ENCODE measurements at regions not wholly inside any gene's neighbourhood (a gene's known extent, or its start where the extent isn't known, plus 50 kb on each side); places are given as distances from the start of the nearest gene placed in this dataset.
"Not testable (repeated sequence)": the region's sequence is repeated elsewhere in the genome, so short reads cannot be mapped to it uniquely, and the experiment has no call there.

- DNase-seq (ENCODE audit: low read depth in 4 of 4, low spot score in 1 of 4): no peak
These were observed 490.7 kb downstream of the EDEM1 start for GRCh38 chr3:5678248-5678647.

- DNase-seq (ENCODE audit: low read depth in 4 of 4, low spot score in 1 of 4): no peak
These were observed 491.3 kb downstream of the EDEM1 start for GRCh38 chr3:5678844-5679243.

DNA sequence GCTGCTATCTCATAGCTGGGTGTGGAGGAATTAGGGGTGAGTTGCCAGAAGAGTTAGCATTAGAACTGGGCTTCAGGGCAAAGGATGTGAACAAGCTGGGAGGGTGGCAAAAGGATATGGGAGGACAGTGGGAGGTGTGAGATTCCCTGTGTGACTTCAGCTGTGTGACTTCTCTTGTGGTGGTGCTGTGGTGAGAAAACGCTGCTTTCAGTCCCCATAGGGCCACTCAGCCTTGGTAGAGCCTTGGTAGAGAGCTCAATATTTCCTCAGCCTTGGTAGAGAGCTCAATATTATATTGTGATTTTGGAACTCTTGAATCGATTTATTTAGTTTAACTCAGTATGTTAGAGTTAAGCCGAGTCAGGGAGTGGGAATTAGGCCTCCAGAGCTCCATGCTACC is 499.7 kb downstream of the EDEM1 start:
- no peak for DNase-seq (ENCODE audit: low read depth in 4 of 4, low spot score in 1 of 4)

DNA sequence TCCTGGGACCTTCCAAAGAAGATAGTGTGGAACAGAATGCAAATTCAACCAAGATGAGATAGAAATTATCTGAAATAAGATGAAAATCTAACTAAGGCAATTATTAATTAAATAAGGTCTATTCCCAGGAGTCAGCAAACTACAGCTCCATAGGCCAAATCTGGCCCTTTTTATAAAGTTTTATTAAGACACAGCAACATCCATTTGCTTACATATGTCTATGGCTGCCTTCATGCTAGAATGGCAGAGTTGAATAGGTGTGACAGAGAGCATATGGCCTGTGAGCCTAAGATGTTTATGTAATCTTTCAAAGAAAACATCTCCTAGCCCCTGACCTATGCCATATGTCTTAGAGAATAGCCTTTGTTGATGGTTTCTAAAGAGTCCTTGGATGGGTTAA is 503.0 kb downstream of the EDEM1 start:
- DNase-seq (ENCODE audit: low read depth in 4 of 4, low spot score in 1 of 4): no peak

- DNase-seq (ENCODE audit: low read depth in 4 of 4, low spot score in 1 of 4): no peak
These were observed 503.5 kb downstream of the EDEM1 start for GRCh38 chr3:5690904-5691532.

GRCh38 chr3:5692446-5692845 is 504.9 kb downstream of the EDEM1 start:
- DNase-seq (ENCODE audit: low read depth in 4 of 4, low spot score in 1 of 4): no peak

GRCh38 chr3:5694266-5694665 is 506.8 kb downstream of the EDEM1 start:
- DNase-seq (ENCODE audit: low read depth in 4 of 4, low spot score in 1 of 4): no peak

- no peak for DNase-seq (ENCODE audit: low read depth in 4 of 4, low spot score in 1 of 4)
These were observed 511.3 kb downstream of the EDEM1 start for GRCh38 chr3:5698851-5699250.

DNA sequence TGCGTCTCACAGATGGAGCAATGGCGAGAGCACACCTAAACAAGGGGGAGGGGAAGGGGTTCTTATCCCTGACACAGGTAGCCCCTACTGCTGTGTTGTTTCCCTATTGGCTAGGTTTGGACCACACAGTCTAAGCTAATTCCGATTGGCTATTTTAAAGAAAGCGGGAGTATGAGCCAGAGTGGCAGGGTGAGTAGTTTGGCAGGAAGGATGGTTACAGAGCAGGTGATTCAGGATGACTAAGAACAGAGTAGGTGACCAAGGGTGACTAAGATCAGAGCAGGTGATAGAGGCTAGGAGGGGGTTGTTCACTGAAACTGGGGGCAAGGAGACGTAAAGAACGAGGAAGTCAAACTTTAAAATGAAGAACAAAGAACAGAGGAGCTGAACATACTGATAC is 511.8 kb downstream of the EDEM1 start:
- no peak for DNase-seq (ENCODE audit: low read depth in 4 of 4, low spot score in 1 of 4)

GRCh38 chr3:5699811-5700210 is 512.3 kb downstream of the EDEM1 start:
- no peak for DNase-seq (ENCODE audit: low read depth in 4 of 4, low spot score in 1 of 4)

DNA sequence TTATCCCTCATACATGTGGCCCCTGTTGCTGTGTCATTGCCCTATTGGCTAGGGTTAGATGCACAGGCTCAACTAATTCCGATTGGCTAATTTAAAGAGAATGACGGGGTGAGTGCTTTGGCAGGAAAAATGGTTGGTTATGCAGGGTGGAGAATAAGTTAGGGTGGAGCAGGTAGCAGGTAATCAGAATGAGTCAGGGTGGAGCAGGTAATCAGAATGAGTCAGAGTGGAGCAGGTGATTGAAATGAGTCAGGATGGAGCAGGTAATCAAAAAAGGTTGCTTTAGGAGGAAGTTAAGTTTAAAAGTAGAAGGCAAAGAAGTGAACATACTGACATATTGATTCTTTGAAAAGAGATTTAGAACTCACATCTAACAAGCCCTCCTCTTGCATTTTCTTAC is 513.5 kb downstream of the EDEM1 start:
- DNase-seq (ENCODE audit: low read depth in 4 of 4, low spot score in 1 of 4): not testable (repeated sequence)

GRCh38 chr3:5707794-5708193 is 520.3 kb downstream of the EDEM1 start:
- DNase-seq (ENCODE audit: low read depth in 4 of 4, low spot score in 1 of 4): no peak

DNA sequence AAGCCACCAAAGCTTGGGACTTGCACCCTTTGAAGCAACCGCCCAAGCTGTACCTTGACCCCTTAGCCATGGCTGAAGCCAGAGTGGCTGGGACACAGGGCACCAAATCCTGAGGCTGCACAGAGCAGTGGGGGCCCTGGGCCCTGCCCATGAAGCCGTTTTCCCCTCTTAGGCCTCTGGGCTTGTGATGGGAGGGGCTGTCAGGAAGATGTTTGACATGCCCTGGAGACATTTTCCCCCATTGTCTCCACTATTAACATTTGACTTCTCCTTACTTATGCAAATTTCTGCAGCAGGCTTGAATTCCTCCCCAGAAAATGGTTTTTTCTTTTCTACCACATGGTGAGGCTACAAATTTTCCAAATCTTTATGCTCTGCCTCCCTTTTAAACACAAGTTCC is 522.2 kb downstream of the EDEM1 start:
- DNase-seq (ENCODE audit: low read depth in 4 of 4, low spot score in 1 of 4): no peak

GRCh38 chr3:5710718-5711117 is 523.2 kb downstream of the EDEM1 start:
- DNase-seq (ENCODE audit: low read depth in 4 of 4, low spot score in 1 of 4): no peak

- DNase-seq (ENCODE audit: low read depth in 4 of 4, low spot score in 1 of 4): no peak
These were observed 529.7 kb downstream of the EDEM1 start for GRCh38 chr3:5717254-5717653.

DNA sequence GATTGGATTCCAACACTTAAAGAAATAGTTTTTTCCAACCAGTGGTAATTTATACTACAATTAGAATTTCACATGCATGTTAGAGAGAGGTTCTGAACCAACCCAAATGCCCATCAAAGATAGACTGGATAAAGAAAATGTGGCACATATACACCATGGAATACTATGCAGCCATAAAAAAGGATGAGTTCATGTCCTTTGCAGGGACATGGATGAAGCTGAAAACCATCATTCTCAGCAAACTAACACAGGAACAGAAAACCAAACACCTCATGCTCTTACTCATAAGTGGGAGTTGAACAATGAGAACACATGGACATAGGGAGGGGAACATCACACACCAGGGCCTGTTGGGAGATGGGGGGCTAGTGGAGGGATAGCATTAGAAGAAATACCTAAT is 532.2 kb downstream of the EDEM1 start:
- not testable (repeated sequence) for DNase-seq (ENCODE audit: low read depth in 4 of 4, low spot score in 1 of 4)

DNA sequence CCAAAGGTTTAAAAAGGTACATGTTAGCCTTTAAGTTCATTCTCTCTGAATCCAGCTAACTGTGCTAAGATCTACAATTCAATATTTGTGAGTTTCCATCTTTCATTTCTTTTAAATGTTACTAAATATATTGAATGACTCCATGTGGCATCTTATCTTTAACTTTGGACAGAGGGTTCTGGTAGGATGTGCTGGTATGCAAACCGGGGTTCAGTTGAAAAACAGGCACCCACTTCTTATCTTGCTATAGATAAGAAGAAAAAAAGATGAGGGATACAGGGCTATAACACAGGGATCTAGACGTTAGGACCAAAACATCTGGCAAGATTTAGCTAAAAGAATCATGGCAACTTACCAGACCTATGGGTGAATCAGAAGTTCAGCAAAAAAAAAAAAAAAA is 538.3 kb downstream of the EDEM1 start:
- DNase-seq (ENCODE audit: low read depth in 4 of 4, low spot score in 1 of 4): no peak

GRCh38 chr3:5726621-5727020 is 539.1 kb downstream of the EDEM1 start:
- DNase-seq (ENCODE audit: low read depth in 4 of 4, low spot score in 1 of 4): no peak

DNA sequence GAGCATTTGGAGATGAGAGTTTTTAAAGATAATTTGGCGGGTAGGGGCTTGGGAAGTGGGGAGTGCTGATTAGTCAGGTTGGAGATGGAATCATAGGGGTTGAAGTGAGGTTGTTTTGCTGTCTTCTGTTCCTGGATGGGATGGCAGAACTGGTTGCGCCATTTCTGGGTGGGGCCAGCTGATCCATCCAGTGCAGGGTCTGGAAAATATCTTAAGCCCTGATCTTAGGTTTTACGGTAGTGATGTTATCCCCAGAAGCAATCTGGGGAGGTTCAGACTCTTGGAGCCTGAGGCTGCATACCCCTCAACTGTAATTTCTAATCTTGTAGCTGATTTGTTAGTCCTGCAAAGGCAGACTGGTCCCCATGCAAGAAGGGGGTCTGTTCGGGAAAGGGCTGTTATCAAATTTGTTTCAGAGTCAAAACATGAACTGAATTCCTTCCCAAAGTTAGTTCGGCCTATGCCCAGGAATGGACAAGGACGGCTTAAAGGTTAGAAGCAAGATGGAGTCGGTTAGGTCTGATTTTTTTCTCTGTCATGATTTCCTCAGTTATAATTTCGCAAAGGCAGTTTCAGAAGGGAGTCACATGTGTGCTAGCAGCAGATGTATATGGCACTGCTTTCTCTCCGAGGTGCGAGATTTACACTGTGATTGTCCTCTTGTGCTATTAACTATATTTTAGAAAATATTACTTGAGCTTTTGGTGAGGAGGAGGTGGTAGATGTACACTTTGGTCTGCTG is 540.4 kb downstream of the EDEM1 start:
- no peak for DNase-seq (ENCODE audit: low read depth in 4 of 4, low spot score in 1 of 4)

DNA sequence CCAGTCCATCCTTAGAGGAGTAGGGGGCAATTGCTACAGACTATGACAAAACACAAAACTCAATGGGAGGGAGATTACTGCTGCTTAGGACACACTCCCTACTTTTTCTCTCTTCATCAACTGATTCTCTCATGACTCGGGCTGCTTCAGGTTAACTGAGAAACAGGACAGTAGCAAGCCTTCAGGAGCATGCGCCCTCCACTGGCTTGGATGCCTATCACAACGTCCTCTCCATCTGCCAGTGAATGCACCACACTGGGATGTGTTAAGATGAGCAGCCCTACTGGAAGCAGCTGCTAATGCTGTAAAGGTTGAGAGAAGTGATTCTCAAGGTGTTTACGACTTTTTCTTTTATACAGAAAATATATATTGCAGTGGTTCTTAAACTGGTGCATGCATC is 542.3 kb downstream of the EDEM1 start:
- no peak for DNase-seq (ENCODE audit: low read depth in 4 of 4, low spot score in 1 of 4)

- DNase-seq (ENCODE audit: low read depth in 4 of 4, low spot score in 1 of 4): no peak
These were observed 543.6 kb downstream of the EDEM1 start for GRCh38 chr3:5731100-5731499.

GRCh38 chr3:5732081-5732480 is 544.6 kb downstream of the EDEM1 start:
- no peak for DNase-seq (ENCODE audit: low read depth in 4 of 4, low spot score in 1 of 4)

DNA sequence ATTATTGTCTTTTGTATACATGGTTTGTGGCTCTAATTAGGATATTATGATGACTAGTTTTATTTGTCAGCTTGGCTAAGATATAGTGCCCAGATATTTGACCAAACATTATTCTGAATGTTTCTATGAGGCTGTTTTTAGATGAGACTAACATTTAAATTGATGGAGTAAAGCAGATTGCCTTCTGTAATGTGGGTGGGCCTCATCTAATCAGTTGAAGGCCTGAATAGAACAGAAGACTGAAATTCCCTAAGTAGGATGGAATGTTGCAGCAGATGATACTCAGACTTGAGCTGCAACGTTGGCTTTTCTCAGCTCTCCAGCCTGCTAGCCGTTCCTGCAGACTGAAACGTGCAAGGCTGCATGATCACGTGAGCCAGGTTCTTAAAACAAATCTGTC is 546.5 kb downstream of the EDEM1 start:
- no peak for DNase-seq (ENCODE audit: low read depth in 4 of 4, low spot score in 1 of 4)
